Activated effector memory CD4-positive, alpha-beta T cell treated with anti-CD3 and anti-CD28 coated beads, Interleukin-2, amount 50 U/mL, for 16 hours (primary cell): ENCODE measurements at regions not wholly inside any gene's neighbourhood (a gene's known extent, or its start where the extent isn't known, plus 50 kb on each side); places are given as distances from the start of the nearest gene placed in this dataset.
"Not testable (repeated sequence)": the region's sequence is repeated elsewhere in the genome, so short reads cannot be mapped to it uniquely, and the experiment has no call there.

Experiments used
- DNase-seq: peaks from one replicate; pipeline ENCODE4 v3.0.0-alpha.2; 2020

- no peak for DNase-seq
Observed at GRCh38 chr6:134546962-134547645, 229.2 kb upstream of the SGK1 start.

DNA sequence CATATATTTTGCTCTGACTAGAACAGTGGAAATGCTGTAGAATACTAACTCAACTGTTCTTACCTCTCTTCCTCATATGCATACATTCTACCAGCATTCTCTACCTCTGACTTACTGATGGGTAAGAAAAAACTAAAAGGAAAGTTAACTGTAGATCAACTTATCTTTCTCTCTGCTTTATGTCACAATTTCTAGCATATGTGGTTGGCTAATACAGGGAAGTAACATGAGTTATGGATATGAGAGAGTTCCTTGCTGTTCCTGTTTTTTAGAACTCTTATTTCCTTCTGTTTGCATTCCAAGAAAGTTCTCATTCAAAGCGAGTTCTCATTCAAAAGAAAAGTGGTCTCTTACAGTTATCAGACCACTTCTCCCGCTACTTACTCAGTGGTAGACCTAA, 226.8 kb upstream of the SGK1 start:
- no peak for DNase-seq

DNA sequence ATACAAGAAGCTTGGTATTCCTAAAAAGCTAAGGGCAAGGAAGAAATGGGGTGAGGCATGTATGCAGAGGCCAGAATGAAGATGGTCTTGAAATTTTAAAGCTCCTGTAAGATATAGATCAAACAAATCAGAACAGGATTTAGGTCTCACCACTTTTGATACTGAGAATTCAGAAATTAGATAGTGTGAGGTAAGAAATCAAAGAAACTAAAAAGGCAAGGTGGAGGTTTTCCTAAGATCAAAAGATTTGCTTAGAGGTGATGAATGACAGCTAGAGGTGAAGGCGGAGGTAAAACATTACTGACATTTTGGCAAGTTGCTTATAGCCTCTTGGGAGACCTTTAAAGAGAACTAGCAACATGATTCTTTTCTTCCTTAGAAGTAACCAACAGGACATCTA, 225.2 kb upstream of the SGK1 start:
- DNase-seq: no peak

DNA sequence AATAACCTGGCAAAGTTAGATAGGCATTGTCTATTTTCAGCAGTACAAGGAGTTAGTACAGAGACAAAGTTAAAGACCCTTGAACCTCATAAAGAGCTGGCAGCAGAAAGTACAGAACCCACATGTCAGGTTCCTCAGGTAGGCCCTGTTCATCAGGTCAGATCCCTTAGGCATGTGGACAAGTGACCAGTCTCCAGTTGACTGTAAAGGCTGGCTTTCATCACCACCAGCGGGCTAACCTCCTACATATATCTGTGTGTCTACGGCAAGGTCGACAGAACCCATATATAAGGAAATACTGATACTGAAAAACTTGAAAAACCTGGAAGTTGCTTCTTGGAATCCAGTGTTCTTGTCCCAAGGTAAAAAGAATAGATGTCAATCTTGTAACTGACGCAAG, 223.1 kb upstream of the SGK1 start:
- no peak for DNase-seq

- DNase-seq: no peak
Observed at GRCh38 chr6:134539865-134540323, 222.0 kb upstream of the SGK1 start.

- DNase-seq: not testable (repeated sequence)
Observed at GRCh38 chr6:134537765-134538164, 219.9 kb upstream of the SGK1 start.

DNA sequence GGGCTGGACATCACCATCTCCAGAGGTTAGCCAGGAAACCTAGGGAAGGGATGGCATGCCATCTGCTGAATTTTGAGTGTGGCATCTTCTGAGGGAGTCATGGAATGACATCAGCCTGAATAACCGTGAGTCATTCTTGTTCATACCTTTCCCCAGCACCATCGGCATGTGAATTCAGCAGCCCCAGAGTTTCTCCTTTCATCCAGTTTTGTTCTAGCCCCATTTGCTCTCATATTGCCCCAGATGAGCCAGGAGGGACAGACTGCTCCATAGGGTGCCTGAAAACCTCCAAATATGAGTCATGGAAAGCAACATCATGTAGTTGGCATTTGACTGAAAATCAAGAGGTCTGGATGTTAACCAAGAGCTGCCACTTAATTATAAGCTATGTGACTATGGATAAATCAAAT, 219.2 kb upstream of the SGK1 start:
- no peak for DNase-seq

DNA sequence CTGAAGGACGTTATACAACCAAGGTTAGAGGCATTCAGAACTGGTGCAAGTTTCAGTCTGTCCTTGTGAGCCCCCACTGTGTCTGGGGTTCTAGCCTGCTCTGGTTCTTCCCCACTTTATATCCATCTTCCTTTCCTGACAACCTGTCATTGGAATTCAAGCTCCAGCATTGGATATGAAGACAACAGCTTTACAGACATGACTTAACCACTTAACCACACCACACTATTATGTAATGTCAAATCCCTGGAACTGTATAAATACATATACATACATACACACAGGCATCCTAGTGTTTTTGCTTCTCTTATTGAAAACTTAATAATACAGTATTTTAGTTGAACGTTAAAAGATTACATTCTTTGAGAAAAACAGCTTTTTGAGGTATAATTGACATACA, 217.9 kb upstream of the SGK1 start:
- no peak for DNase-seq

GRCh38 chr6:134534708-134535149, 216.8 kb upstream of the SGK1 start:
- no peak for DNase-seq

DNA sequence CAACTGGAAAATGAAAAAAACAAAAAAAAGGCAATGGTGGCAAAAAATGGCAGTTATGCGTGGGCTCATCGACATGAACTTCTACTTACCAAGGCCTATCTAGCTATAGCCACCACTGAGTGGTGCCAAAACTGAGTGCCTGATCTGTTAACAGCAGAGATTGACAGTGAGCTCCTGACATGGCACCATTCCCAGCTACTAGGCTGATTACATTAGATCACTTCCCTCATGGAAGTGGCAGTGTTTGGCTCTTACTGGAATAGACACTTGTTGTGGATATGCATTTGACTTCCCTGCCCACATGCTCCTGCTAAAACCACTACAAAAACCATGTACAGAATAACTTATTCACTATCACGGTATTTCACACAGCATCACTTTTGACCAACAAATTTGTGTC, 216.1 kb upstream of the SGK1 start:
- DNase-seq: no peak

GRCh38 chr6:134532694-134533624, 215.0 kb upstream of the SGK1 start:
- no peak for DNase-seq

DNA sequence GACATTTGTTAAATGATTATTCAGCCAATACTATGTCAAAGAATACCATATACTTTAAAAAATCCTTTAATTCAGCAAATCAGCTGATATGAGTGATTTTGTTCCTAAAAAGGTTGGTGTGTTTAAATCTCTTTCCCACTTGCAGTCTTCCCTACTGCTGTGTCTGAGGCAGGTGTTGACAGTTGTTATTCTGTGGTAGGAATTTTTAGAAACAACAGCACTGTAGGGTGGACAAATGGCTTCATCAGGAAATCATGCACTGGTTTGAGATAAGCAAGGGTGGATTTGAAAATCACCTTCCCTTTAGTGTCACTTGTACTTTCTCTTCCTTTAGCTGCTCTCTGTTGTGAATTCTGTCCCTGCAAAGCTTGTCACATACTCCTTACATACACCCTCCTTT, 213.7 kb upstream of the SGK1 start:
- DNase-seq: no peak

GRCh38 chr6:134531188-134531551, 213.3 kb upstream of the SGK1 start:
- DNase-seq: no peak

GRCh38 chr6:134529921-134530320, 212.0 kb upstream of the SGK1 start:
- no peak for DNase-seq

DNA sequence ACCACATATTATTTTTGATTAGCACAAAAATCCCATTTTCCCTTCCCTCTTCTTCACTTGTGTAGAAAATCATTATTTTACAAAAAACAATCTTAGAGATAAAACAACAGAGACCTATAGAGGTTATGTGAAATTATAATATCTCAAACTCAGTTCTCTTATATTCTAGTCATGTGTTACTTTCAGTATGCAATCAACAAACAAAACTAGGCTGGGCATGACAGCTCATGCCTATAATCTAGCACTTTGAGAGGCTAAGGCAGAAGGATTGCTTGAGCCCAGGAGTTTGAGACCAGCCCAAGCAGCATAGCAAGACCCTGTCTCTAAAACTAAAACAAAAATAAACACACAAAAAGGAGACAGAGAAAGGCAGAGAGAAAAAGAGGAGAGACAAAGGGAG, 211.4 kb upstream of the SGK1 start:
- no peak for DNase-seq

GRCh38 chr6:134527108-134527787, 209.3 kb upstream of the SGK1 start:
- no peak for DNase-seq

DNA sequence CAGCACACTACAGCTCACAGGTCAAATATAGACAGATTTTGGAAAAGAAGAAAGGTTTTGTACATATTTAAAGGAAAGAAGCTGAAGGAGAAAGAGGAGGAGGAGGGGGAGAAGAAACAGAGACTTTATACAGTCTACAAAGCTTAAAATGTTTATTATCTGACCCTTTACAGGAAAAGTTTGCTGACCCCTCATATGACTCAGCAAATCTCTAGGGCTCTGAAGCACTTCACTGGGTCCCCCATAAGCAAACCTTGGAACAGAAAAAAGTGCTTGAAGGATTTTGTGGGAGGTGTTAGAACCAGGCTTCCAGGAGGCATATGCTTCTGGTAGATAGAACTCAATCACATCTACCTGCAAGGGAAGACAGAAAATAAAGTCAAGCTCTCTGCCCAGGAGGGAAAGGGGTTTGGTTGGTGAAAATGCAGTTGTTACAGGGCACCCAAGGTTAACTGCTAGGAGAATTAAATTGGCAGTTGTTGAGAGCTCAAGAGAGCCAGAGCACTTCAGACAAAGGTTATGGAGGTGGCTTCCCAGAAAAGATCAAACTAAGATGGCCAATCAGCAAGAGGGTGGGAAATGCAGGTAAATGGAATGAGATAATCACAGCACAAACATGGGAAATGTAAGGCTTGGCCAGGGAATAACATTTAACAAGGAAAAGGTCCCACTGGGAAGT, 207.4 kb upstream of the SGK1 start:
- no peak for DNase-seq

DNA sequence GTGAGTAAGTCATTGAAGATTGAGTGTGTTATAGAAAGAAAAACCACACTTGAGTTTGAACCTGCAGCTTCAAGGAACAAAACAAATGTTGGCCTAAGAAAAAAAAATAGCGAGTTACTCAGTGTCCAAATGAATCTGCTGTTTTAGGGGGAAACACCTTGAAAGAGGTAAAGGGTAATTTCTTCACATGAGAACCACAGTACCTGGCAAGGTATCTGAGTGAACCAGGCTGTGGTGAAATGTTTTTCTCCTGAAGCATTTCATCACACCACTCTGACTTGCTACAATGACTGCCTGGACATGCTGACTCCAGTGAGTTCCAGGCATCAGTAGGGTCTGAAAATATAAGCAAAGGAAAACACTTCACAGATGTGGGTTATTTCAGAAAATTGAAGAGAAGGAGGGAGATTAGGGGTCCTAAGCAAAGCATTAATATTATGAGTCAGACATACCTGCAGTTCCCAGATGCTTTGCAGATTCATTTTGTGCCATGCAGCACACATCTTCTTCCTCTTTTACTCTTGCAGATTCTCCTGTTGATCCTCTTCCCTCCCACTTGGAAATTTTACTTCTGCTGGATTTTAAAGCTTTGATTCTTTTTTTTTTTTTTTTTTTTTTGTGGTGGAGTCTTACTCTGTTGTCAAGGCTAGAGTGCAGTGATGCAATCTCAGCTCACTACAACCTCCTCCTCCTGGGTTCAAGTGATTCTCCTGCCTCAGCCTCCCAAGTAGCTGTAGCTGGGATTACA, 206.2 kb upstream of the SGK1 start:
- DNase-seq: no peak

GRCh38 chr6:134523051-134523450, 205.1 kb upstream of the SGK1 start:
- DNase-seq: no peak

GRCh38 chr6:134521116-134521501, 203.2 kb upstream of the SGK1 start:
- no peak for DNase-seq

- DNase-seq: no peak
Observed at GRCh38 chr6:134520181-134521115, 202.5 kb upstream of the SGK1 start.
